GM21529 (cell line): ENCODE measurements at regions not wholly inside any gene's neighbourhood (a gene's known extent, or its start where the extent isn't known, plus 50 kb on each side); places are given as distances from the start of the nearest gene placed in this dataset.

Source experiments
- ATAC-seq: cut with Tn5 transposase; IDR thresholded peaks from one replicate; pipeline ENCODE4 v1.9.1; 2021; ENCODE audit not compliant: unreplicated experiment

DNA sequence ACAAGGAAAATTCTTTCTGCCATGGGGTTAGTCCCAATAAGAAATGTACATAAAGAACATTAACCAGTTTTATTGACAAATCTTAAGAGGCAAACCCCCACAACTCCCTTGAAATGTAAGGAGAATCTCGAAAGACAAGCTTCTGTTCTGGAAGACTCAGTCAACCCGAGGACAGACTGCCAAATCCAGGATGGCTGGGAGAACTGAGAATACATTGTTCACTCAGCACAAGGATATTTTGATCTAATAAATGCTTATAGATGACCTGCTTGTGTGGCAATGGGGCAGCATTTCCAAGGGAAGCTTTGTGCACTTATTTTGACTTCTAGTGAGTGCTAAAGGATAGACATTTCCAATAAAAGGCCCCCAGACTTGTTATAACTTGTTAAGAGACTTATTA is 280.4 kb downstream of the DHX15 start:
- ATAC-seq: no peak

DNA sequence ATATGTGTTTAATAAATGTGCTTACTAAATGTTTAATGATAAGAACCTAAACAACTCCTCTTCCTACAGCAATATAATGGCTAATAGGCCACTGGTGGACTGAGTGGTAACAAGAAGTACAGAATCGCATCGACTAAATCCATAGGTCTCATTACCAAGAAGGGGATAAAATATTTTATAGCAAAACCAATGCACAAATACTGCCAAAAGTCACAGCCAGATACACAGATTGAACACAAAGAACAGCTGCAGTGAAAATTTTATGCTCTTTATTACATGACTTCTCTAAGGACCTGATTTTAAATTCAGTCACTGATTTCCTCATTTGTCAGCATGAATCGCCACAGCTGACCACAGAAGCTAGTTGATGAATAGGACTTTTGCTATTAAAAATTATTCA is 285.4 kb downstream of the DHX15 start:
- ATAC-seq: no peak

DNA sequence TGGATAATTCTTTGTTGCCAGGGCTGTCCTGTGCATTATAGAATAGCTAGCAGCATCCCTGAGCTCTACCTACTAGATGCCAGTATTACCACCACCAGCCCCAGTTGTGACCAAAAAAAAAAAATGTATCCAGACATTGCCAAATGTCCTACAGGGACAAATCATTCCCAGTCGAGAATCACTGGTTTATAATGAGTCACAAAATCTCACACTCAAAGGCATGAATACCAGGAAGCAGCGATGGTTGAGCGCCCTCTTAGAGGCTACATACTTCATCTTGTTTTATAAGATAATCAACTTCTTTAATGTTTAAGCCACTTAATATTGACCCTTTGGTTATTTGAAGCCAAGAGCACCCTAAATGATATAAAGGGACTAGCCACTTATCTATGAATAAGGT is 297.3 kb downstream of the DHX15 start:
- no peak for ATAC-seq

DNA sequence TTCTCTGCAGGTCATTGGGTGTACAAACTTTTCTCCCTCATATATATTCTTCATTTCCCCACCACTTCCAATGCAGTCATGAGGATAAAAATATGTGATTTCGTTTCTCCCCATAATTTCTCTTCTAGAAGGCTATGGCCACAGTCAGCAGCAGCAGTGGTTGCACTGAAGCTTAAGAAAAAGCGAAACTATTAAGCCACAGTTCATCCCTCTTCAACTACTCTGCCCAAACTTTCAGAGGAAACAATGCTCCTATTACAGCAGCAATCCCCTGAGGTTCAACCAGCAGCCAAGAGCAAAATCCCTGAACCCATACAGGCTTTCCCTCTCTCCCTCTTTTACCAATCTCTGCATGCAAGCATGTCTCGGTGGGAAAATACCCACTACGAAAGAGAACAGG is 298.6 kb downstream of the DHX15 start:
- no peak for ATAC-seq

DNA sequence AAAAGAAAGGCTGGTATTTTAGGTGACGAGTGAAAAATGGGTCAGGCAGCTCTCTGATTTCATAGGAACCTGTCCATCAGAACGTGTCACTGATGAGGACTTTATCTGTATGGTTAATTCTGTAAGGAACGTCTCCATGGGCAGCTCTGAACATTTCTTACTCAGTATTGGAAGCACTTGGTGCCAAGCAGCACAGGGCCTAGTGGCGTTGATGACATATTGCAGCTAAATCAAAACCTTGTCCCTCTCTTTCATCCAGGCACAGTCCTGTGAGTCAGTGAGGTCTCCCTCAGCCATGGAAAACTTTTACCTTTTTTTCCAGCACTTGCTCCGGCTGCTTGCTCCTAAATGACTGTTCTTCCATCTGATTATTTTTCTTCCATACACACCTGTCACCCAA is 301.9 kb downstream of the DHX15 start:
- ATAC-seq: no peak

DNA sequence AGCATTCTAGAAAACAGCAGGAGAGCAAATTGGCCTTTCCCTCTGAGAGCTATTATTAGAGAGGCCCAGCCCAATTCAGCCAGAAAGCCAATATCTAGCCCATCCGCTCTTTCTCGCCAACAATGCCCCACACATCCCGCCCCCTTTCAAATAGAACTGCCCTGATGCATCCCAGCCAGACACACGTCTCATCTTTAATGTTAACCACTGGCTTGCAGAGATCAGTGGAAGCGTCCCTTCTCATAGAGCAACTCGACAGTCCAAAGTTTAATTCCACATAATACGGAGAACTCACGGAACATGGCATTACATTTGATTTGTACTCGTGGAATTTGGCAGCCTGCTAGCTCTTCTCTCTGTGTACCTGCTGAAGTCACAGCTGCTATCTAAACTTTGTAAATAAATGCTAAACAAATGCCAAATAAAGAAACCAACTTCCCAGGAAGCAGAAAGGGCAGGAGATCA is 304.4 kb downstream of the DHX15 start:
- no peak for ATAC-seq

DNA sequence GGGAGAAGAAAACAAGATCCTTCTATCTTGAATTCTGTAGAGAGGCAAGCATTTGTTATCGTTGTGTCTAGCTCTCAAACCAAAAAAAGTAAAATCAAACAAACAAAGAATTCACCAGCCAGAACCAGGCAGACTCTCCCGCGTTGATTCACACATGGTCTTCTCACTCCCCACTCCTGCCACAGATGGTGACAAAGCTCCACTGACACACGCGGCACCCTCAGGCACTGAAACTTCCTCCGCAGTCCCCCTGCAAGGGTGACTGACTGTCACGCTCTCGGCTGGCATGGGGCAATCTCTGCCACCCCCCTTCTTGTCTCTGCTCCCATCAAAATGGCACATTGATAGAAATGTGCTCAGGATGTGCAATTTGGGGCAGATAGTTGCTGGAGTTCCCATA is 304.9 kb downstream of the DHX15 start:
- no peak for ATAC-seq

DNA sequence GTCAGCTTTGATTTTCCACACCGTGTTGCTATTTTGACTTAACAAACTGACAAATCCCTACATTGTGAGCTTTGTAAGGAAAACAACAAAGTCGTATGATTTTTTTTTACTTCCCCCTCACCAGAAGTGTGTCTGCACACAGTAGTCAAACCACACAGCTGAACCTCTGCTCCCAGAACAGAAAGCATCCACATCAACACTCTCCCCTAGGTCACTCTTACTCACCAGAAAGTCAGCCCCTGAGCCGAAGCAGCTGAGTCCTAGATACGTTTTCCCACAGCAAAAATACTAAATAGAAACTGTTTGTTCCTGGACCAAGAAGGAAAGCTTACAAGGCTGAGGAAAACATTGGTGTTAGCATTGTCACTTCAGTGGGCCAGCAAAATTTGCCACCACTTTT is 305.7 kb downstream of the DHX15 start:
- no peak for ATAC-seq

DNA sequence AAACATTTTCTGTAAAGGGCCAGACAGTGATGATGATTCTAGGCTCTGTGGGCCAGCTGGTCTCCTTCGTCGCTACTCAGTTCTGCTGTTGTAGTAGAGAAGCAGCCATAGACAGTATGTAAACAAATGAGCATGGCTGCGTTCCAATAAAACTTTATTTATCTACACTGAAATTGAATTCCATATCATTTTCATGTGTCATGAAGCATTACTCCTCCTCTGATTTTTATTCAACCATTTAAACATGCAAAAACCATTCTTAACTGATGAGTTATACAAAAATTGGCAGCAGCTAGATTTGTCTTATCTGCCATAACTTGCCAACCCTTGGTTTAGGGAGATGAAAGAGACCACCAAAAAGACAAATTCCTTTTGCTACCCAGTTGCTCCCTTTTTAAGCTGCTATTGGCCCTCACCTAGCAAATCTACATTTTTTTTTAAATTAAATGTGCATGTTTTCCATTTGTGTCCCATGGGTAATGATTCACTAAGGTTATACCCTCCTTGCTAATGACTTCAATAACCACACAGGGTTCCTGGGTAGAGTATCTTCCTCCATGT is 309.9 kb downstream of the DHX15 start:
- ATAC-seq: no peak

DNA sequence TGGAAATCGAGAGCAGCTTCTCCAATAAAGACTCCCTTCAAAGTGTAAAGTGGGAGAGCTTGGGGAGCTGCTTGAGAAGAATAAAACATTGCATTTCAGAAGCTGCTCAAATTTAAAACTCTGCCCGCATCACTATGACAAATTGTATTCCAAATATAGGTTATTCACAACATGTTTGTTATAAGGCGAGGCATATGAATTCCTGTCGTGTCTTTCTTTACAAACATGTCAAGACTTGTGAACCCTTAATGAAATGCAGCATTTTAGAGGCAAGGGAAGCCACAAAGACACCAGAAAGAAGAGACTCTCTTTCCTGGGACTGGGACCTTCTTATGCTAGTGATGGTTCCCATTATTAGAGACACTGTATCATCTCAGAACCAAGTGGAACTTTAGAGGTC is 311.2 kb downstream of the DHX15 start:
- ATAC-seq: no peak

DNA sequence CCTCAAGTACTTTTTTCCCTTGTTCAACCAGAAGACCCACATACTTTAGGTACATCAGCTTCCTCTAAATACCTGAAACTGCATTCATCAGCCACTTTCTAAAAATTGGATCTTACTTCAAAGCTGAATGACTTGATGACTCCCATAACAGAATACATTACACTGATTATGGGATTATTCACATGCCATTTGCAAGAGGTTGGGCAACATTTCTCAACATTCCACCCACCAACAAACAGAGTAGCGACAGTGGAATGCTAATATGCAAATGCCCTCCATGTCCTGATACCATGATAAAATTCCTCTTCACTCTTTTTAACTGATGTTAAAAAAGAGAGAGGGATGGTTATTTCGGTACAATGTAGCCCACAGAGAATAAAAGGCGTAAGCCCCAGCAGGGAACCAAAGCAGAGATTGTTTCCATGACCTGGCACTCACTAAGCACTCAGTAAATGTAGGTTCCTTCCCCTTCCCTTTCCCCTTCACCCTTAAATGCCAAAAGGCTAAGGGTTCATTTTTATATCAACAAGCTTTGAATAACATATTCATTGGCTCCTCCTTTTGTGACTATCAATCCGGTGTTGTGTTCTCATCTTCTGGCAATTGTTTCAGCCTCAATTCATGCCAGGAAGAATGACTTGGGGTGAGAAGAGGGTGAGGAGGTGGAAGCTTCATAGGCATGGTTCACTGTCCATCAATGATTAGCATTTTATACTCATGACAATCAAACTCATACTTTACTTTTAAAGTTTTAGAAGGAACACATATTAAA is 317.2 kb downstream of the DHX15 start:
- ATAC-seq: no peak

DNA sequence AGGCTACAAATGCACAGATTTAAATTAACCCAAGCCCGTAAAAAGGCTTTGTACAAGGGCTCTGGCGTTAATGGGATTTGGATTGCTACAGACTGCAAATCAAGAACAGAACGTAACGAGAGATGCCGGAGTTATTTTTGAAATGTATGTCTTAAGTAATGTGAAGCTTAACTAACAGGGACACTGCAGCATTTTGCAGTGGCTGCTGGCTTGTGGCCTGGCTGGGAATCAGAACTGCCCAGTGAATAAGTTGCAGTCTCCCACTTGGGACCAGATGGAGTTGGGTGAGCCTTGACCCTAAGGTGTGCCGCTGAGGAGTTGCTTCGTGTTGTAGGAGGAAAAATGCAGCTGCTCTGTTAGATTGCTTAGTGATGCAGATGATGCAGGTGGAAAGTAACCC is 318.4 kb downstream of the DHX15 start:
- no peak for ATAC-seq

DNA sequence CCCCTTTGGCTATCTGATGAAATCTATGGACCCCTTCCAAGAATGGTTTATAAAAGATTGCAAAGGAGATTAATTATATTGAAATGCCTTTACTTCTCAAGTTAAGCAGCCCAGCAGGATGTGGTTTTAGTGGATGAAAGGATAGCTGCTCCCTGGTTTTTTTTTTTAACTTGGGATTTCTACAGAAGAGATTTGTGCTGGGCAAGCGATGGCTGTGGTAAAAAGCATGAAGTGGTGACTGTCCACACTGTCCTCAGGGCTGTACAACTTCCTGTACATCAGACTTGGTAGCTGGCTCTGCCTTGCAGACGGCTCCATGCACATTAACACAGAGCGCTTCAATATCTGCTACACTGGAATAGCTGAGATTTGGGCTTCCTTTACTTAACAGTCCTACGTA is 321.7 kb downstream of the DHX15 start:
- no peak for ATAC-seq

DNA sequence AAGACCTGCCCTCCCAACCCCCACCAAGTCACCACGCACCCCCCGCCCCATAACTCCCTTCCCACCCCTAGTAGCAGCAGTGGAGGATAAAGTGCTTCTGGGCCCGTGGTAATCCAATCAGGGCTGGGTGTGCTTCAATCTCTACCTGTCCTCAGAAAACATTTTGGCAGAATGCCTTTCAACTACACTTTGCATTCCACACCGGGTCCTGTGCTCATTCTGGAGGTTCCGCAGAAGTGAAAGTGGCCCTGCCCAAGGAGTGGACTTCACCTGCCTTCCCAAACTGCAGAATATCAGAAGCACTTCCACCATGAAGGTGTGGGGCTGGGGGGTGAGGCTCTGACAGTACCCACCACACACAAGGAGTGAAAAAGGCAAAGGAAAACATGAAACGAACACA is 322.3 kb downstream of the DHX15 start:
- ATAC-seq: no peak

DNA sequence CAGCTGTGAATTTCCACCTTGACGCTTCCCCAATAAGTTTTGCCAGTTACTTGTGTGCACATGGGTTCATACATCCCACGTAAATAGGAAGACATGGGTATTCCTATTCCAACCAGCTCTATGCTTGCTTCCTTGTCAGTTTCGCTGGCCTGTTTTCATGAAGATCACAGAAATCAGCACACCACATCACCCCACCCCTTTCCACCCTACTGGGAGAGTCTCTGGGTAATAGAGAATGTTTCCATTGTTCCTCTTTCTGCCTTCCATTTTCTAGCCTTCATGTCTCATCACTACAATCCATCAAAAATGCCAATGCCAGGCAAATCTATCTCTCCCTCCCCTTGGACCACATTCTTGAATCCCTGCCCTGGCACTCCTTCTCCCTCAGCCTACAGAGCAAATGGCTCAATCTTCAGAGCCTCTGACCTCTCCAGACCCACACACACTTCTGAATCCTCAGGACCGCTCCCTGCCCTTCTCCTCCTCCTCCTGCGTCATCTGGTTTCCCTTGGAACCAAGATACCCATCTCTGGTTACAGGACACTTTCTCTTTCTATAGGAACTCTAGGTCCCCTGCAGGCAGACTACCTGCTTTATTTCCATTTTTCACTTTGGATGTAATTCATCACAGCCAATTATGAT is 323.3 kb downstream of the DHX15 start:
- no peak for ATAC-seq

DNA sequence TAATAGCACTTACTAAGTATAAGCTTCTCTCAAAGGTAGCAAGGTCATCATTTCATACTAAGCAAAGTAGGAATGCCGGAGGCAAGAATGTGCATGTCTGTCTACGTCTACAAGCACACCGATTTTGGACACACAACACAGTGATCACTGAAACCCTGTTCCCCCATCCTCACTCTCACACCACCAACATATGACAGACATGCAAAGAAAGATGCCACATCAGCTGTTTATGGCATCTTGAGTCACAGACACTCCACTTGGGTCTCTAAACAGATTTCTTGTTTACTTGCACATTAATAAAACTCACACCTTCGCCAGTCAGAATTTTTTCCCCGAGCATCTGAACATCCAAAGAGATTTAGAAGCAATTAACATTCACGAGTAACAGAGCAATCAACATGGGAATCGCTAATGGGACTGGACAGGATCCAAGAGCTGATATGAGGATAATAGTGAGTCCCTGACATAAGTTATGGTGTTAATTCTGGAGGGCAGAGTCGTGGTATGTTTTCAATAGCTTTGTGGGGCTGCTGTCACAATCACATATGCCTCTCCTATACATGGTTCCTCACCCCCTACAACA is 324.1 kb downstream of the DHX15 start:
- no peak for ATAC-seq

DNA sequence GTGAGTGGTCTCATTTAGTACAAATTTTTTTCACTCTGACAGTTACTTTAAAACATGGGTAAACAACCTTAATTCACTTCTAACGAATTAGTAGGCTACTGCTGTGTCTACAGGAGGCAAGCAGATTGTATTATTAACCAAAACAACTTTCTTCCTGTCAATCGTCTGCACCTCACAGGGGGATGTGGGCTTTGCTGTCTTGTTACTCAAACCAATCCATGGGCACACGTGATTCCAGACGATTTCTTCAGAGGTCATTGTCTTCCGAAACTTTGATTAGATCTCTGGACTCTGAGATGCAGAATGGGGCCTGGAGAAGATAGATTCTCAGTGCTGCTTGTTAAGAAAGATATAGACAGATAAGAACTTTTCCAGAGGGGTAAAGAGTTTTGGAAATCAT is 327.8 kb downstream of the DHX15 start:
- no peak for ATAC-seq

DNA sequence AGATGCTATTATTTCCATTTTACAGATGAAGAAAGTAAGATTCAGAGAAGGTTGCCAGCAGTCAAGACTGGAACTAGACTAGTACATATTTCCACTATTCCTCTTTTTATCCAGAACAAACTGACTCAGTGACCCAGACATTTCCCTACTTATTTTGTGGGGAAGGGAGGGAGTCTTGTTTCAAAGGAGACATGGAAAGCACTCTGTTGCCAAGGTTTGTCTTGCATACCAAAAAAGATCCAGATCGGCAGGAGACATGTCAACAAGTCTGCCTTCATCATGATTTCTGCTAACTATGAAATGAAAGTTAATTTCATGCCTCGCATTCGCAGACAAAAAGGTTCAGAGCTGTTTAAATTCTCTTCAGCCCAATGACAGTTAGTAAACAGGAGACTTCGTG is 328.3 kb downstream of the DHX15 start:
- ATAC-seq: no peak

DNA sequence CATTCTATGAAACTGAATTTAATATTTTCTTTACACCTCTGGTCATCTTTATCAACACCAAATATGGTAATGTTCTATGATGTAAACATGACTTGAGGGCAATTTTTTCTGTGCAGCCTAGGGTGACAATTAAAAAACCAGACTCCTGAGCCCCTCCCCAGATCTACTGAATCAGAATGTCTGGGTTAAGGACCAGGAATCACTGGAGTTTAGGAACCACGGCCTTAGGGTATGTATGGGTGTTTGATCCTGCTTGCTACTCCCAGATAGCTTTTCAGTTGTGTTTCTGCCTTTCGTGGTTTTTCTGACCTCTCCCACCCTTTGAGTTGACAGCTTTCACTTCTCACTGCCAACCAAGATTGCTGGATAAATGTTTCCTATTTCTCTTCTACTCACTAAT is 332.2 kb downstream of the DHX15 start:
- no peak for ATAC-seq

DNA sequence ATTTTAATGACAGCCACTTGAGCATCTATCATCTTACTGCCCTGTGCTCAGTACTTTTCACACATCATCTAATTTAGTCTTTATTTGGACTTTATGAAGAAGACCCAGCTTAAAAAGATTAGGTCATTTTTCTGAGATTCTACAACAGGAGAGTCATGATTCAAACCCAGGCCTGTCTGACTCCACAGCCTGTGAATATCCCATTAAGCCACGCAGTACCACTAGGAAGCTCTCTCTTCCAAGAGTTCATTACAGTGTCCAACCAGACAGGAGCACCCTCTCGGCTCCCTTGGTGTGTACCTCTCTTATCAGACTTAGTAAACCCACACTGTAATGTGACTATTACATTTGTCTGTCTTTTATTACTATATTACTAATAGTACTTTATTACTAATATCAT is 332.8 kb downstream of the DHX15 start:
- ATAC-seq: no peak

DNA sequence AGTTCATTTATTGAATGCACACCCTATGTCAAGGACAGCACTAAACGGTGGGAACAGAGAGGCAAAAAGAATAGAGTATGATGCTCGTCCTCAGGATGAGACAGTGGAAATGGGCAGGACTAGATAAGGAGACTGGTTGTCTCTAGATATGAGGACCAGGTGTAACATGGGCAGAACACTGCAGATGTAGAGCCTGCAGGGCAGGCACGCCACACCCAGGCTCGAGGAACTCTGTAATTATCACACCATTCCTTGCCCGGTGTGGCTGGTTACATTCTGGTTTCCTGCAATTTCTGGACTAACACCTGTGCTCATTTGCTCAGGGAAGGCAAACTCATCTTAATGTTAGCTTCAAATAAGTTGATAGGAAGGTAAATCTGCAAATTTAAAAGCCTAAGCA is 334.4 kb downstream of the DHX15 start:
- ATAC-seq: no peak
